PC-9 (cell line): ENCODE measurements at regions not wholly inside any gene's neighbourhood (a gene's known extent, or its start where the extent isn't known, plus 50 kb on each side); places are given as distances from the start of the nearest gene placed in this dataset.

Experiments
- EZH2 ChIP-seq: fragments of 200-600 bp; sonication (generic); IDR thresholded peaks from 2 replicates; pipeline ENCODE4 v1.8.0; 2017; ENCODE audit warnings: antibody characterized with exemption, low read depth
- TF ChIP-seq, protein P1 (sequence below): fragments of 200-600 bp; sonication (generic); conservative IDR thresholded peaks from 2 replicates; pipeline ENCODE4 v1.6.1; 2017; ENCODE audit warnings: mixed run types, antibody characterized with exemption, mild to moderate bottlenecking, moderate library complexity

DNA sequence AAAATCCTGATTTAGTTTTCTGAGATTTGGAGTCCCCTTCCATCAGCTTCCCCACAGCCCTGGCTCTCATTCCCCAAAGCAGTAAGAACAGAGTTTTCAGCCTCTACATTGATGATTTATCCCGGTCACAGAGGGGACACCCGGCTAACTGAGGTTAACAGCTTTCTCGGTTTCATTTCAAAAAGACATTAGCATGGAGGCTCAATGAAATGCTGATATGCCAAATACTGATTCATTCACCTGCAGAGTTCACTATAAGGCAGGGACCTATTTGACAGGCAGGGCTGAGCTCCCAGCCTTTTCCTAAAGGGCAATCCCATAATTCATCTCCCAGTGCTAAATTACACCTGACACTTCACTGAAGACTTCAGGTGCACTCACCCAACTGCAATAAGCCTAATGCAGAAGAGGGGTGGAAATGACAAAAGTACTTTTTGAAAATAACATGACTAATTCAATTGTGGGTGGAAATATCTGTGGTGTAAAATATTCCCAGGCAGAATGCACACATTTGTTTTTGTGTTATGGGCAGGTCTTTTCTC, 99.8 kb upstream of the PMFBP1 start:
- TF ChIP-seq, protein P1, sequence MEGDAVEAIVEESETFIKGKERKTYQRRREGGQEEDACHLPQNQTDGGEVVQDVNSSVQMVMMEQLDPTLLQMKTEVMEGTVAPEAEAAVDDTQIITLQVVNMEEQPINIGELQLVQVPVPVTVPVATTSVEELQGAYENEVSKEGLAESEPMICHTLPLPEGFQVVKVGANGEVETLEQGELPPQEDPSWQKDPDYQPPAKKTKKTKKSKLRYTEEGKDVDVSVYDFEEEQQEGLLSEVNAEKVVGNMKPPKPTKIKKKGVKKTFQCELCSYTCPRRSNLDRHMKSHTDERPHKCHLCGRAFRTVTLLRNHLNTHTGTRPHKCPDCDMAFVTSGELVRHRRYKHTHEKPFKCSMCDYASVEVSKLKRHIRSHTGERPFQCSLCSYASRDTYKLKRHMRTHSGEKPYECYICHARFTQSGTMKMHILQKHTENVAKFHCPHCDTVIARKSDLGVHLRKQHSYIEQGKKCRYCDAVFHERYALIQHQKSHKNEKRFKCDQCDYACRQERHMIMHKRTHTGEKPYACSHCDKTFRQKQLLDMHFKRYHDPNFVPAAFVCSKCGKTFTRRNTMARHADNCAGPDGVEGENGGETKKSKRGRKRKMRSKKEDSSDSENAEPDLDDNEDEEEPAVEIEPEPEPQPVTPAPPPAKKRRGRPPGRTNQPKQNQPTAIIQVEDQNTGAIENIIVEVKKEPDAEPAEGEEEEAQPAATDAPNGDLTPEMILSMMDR = no peak
- no peak for TF ChIP-seq EZH2
